ENCODE measurements at regions not wholly inside any gene's neighbourhood (a gene's known extent, or its start where the extent isn't known, plus 50 kb on each side); places are given as distances from the start of the nearest gene placed in this dataset.

DNA sequence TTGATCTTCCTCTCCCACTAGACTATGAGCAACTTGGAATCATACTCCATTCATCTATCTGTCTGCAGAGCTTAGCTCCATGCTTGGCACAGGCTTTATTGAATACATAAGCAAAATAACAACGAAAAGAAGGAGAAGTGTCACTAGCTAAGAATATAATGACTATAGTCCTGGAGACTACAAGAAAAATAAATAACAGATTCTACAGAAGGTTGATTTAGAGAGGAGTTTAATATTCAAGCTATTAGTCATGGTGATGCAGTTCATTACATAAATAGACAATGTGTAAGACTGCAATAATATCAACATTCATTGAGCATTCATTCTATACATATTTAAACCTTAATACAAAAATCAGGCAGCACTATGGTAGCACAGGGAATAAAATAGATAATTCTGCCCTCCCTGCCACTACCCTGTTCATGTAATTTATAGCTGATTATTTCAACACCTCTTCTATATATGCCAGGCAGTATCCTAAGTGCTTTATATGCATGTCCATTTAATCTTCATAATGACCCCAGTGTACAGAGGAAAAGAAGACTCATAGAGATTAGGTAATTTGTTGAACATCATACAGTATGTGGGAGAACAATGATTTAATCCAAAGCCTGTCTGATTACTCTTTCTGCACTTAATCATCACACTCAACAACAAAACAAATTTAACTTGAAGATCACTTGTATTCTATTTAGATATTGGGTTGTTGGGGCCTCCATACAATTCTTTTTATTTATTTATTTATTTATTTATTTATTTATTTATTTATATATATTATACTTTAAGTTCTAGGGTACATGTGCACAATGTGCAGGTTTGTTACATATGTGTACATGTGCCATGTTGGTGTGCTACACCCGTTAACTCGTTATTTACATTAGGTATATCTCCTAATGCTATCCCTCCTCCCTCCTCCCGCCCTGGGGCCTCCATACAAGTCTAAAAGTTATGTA, 165.3 kb downstream of the RNF152 start:
- DNase-seq: no peak

- no peak for DNase-seq
These were observed 168.3 kb downstream of the RNF152 start for GRCh38 chr18:61724532-61724931.

- DNase-seq: no peak
These were observed 170.6 kb downstream of the RNF152 start for GRCh38 chr18:61722247-61722646.

DNA sequence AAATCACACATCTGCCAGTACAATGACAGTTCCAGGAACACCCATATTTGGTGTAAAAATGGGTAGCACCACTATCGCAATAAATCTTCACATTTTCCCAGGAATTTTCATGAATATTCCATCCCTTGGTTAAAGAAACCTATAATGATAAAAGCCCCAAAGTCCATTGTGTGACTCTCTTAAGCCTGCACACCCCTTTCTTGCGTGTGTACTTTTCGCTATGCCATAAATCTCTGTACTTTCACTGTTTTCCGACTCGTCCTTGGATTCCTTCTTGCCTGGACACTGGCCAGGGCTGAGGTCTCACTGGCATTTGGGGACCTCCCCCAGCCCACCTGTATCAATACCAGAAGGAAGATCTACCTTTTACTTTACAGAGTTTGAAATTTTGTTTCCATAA, 172.3 kb downstream of the RNF152 start:
- no peak for DNase-seq

DNA sequence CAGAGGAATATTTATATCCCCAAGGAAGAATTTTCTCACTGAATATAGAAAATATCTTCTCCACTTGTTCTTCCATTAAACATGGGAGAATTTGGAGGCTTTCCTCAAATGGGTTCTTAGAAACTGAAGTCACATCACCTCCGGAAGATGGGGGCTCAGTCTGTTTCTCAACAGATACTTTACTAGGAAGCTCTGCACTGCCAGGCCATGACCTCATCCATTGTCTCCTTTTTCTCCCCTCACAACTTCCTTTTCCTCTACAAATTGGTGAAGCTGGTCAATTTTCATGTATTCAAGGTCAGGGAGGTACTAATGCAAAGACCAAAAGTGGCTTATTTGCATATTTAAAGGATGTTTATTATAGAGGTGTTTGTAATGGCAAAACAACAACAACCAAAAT, 173.1 kb downstream of the RNF152 start:
- no peak for DNase-seq

- no peak for DNase-seq
These were observed 173.9 kb downstream of the RNF152 start for GRCh38 chr18:61718944-61719343.

DNA sequence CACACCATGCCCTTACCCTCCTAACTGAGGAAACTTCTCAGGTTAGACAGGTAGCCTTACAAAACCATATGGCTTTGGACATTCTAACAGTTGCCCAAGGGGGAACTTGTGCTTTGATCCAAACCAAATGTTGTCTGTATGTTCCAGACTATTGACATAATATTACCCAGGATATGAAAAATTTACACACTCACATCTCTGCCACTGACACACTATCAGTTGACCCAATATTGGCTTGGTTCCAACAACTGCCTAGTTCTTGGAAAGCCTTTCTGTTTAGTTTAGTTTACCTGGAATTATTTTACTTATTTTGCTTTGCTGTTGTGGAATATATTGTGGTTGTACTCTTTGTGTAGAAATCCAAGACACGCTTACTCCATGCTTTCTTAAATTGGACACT, 178.4 kb downstream of the RNF152 start:
- DNase-seq: no peak

DNA sequence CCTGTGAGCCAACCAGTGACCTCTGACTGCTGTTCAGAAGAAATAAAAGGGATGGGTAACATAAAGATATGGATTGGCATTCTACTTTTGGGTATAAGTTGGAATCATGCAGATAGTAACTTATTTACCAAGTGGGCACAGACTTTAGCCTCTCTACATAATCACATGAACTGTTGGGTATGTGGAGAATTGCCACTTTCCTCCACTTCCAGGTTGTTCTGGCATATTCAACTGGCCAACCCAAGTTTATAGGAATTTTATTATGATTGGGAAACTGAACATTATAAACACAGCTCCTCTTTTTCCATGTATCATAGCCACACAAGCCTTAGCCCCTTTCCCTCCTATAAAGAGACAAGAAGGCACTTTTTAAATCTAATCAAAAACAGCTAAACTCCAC, 179.3 kb downstream of the RNF152 start:
- no peak for DNase-seq

DNA sequence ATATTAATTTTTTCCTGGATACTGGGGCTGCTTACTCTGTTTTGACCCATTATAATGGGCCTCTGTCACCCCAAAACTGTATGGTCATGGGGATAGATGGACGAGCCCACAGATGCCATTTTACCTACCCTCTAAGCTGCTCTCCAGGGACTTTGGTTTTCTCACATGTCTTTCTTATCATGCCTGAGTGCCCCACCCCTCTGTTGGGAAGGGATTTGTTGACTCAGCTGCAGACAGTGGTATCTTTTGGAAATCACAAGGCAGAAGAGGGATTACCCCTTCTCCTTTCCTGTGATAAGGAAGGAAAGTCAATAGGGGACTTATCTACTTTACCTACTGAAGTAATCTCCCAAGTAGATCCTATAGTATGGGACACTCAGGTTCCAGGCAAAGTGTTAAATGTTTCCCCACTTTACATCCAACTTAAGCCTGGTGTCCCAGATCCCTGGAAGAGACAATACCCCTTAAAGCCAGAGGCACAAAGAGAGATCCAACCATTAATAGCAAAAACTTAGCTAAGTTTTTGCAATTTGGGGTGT, 182.7 kb downstream of the RNF152 start:
- no peak for DNase-seq

- no peak for DNase-seq
These were observed 186.4 kb downstream of the RNF152 start for GRCh38 chr18:61706276-61706915.

- no peak for DNase-seq
These were observed 189.3 kb downstream of the RNF152 start for GRCh38 chr18:61703508-61703907.

- DNase-seq: no peak
These were observed 190.8 kb downstream of the RNF152 start for GRCh38 chr18:61702007-61702406.

GRCh38 chr18:61699397-61700110, 193.3 kb downstream of the RNF152 start:
- no peak for DNase-seq

GRCh38 chr18:61697306-61697909, 195.4 kb downstream of the RNF152 start:
- no peak for DNase-seq

GRCh38 chr18:61694236-61694635, 198.6 kb downstream of the RNF152 start:
- DNase-seq: no peak

DNA sequence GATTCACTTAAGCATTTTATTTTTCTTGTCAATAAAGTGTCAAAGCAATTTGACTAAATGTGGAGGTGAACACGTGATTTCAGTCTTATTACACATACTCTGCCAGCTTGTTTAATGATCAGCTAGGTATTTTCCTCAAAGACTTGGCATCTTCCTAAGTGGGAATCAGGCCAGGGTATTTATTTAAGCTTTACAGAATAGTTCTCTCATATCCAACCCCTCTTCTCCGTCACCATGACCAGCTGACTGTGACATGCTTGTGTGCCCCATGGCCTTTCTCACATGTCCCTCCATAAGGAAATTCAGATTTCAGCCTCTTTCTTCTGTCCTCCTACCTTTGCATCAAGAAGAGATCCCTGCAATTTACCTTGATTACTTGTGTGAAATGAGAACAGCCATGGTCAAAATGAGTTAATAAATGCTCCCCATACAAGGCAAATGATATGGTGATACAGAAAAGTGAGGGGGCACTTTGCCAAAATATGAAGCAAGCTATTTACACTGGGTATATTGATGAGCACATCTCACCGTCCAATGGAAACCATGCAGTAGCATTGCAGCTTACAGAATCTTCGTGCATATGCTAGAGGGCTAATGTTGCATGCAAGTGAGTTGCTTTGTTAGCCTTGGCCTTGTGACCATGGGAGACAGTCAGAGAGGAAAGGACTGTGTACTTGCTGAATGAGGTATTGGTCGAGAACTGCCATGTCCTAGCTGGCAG, 202.2 kb downstream of the RNF152 start:
- no peak for DNase-seq

DNA sequence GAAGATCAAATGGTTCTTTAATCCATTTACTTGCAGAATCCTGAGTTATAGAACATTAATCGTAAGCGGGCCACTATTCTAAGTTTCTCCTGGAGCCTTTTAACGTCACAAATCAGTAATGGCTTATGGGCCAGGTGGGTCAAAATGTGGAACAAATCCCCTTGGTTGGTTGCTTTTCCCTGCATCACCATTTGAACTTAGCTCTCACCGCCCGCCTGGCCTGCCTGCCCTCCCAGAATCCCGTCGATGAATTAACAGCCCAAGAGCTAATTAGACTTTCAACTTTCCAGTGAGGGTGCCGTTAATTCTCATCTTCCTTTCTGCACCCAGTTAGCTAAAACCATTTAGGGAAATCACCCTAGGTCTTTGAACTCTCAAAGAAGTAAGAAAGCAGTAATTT, 205.5 kb downstream of the RNF152 start:
- no peak for DNase-seq

DNA sequence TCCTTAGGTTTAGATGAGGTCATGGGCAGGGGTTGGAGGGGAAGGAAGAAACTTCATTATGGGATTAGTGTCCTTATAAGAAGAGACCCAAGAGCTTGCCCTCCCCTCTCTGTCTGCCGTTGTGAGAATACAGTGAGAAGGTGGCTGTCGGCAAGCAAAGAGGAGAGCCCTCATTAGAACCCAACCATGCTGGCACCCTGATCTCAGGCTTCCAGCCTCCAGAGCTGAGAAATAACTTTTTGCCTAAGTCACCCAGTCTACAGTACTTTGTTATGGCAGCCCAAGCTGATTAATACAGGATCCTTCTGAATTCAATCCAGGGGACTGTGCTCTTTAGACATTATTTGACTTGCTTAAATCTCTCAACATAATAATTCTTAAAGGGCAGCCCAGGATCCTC, 209.0 kb downstream of the RNF152 start:
- DNase-seq: no peak

GRCh38 chr18:61681065-61681464, 211.7 kb downstream of the RNF152 start:
- no peak for DNase-seq

DNA sequence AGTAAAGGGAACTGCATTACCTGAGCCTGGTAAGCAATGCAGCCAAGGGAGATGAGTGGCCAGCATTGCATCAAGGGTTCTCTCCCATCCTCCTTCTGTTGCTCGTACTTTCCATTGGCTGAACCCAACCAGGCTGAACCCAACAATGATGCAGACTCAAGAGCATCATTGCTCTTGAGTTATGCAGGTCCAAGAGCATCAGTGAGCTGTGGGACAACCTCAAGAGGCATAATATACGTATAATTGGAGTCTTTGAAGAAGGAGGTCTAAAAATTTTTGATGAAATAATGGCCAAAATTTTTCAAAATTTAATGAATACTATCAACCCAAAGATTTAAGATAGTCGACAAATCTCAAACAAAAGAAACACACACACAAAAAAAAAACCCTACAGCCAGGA, 213.0 kb downstream of the RNF152 start:
- DNase-seq: no peak

DNA sequence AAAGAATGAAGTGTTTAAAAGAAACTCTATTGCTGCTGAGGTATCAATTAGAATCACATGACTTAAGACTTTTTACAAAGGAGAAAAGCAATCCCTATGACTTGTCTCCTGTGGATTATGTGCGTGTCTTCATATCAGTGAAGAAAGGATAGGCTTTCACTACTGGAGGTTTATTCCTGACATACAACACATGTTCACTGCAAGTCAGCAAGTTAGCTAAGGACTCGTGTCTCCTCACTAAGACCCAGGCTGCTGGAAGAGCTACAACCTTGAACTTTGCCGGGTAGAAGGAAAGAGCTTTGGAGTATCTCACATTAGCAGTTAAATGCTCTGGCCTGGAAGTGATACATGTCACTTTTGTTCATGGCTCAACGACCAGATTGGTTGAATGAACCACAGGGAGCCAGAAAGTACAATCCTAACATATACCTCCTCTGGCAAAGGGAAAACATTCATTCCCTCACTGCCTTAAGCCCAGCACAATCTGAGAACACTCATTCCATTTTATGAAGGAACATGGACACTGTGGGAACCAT, 215.3 kb downstream of the RNF152 start:
- no peak for DNase-seq

Data from right kidney (tissue), 1 donor.